Embryonic facial prominence (tissue), 1 donor: ENCODE measurements at regions not wholly inside any gene's neighbourhood (a gene's known extent, or its start where the extent isn't known, plus 50 kb on each side); places are given as distances from the start of the nearest gene placed in this dataset.
"Not testable (repeated sequence)": the region's sequence is repeated elsewhere in the genome, so short reads cannot be mapped to it uniquely, and the experiment has no call there.

Experiments
- DNase-seq: peaks from one replicate; pipeline ENCODE4 v3.0.0-alpha.2; 2016; ENCODE audit errors: extremely low spot score

- no peak for DNase-seq
Observed at GRCh38 chr5:102048940-102049339, 247.1 kb downstream of the SLCO4C1 start.

GRCh38 chr5:102047073-102047472 is 249.0 kb downstream of the SLCO4C1 start:
- not testable (repeated sequence) for DNase-seq

DNA sequence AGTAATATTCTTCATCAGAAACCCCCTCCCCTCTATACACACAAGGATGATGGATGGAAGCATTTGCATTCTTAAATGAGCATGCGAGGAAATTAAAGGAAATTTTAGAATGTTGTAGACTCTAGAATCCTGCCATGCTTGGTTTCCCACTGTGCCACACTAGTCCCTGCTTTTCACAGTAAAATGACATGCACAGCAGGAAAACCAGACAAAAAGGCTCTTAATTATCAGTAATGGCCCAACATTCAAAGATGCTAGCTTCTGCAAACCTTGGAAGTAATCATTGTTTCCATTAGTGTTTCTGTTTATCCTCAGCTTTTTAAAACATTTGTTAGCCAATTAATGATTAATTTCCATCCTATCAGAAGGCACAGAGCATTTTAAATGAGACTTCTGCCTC is 255.8 kb downstream of the SLCO4C1 start:
- DNase-seq: no peak

DNA sequence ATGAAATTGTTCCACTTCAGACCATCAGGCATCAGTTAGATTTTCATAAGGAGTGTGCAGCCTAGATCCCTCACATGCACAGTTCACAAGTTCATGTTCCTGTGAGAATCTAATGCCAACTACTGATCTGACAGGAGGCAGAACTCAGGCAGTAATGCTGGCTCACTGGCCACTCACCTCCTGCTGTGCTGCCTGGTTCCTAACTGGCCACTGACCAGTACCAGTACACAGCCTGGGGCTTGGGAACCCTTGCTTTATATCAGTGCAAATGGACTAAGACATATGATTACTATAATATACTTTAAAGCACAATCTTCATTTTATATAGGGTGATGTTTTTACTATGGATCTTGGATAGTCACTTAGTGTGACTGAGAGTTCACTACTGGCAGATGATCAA is 259.2 kb downstream of the SLCO4C1 start:
- no peak for DNase-seq

DNA sequence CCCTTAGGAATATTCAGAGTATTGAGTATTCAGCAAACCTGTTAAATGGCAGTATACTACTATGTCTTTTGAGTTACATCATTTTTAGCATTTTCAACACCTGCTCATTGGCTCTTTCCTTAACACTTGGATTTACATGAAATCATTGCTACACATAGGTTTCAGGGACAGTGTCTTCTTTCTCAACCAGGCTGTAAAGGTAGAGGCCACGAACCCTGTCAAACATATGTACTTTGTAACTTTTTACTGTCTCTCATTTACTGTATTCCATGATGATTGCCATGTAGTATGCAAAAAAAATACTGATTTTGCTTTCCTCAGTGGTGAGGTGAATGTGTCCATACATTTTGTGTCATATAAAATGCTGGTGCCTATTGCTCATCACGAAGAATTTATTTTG is 264.4 kb downstream of the SLCO4C1 start:
- no peak for DNase-seq

GRCh38 chr5:102018690-102019089 is 277.4 kb downstream of the SLCO4C1 start:
- no peak for DNase-seq

DNA sequence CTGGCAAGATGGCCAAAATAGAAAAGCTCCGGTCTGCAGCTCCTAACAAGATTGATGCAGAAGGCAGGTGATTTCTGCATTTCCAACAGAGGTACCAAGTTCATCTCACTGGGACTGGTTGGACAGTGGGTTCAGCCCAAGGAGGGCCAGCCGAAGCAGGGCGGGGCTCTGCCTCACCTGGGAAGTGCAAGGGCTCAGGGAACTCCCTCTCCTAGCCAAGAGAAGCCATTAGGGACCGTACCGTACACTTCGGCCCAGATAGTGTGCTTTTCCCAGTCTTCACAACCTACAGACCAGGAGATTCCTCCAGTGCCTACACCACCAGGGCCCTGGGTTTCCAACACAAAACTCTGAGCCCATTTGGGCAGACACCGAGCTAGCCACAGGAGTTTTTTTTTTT is 277.8 kb downstream of the SLCO4C1 start:
- no peak for DNase-seq

DNA sequence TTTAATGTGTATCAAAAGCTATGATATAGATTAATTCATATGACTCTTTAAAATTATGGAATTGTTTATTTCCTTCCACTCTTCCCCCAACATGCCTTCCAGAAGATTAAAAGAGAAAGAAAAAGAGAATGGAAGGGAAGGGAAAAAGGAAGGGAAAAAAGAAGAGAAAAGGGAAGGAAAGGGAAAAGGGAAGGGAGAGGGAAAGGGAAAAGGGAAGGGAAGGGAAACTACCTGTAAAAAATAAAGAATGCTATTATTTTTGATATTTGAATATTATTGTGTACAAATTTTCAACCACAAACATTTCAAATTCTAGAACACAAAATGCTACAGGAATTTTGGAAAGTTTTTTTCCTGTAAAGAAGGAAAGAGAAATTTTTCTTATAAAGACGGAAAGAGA is 281.7 kb downstream of the SLCO4C1 start:
- DNase-seq: no peak

DNA sequence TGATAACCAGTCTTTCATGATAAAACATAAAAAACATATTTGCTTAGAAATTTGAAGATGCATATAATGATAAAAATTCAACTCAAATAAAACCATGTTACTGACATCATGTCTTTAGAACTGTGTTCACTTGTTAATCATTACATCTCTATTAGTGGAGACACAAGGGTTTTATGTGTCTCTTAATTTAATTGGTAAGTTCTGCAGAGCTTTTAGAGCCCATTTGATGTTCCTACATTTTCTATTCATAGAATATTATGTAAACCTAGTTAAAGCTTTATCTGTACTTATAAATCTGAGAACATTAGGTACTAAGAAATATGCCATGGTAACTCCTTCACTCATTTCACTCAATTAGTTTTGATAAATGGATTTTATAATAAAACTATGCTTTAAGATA is 285.4 kb downstream of the SLCO4C1 start:
- DNase-seq: no peak

DNA sequence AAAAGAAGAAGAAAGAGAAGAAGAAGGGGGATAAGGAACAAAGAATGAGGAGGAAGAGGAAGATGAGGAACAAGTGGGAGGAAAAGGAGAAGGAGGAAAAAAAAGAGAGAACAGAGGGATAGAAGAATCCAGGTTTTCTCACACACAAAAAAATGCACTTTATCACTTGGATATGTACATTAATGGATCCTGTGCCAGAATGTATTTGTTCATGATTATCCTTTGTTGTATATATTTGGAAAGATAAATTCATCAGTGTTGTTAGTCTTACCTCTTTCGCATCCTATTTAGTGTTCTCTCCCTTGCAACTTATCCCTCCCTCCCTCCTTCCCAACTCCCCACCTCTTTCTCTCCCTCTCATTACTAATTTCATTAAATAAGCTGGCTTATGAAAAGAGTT is 298.8 kb downstream of the SLCO4C1 start:
- no peak for DNase-seq

DNA sequence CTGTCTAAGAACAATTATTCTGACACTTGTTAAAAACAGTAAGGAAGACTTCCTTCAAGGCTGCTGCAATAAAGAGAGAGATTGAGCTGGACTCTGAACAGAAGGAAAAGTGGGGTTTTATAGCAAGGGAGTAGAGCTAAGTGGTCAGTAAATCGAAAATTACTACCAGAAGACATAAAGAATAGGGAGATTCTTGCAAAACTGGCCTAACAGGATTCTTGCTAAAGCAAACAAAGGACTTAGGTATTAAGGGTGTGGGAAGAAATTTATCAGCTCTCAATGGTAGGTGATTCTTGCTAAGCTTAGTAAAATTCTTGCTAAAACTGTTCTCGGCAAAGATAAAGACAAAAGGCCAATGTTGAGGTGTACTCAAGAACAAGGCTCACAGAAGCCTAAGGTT is 300.5 kb downstream of the SLCO4C1 start:
- DNase-seq: no peak

GRCh38 chr5:101991486-101991885 is 304.6 kb downstream of the SLCO4C1 start:
- DNase-seq: no peak

DNA sequence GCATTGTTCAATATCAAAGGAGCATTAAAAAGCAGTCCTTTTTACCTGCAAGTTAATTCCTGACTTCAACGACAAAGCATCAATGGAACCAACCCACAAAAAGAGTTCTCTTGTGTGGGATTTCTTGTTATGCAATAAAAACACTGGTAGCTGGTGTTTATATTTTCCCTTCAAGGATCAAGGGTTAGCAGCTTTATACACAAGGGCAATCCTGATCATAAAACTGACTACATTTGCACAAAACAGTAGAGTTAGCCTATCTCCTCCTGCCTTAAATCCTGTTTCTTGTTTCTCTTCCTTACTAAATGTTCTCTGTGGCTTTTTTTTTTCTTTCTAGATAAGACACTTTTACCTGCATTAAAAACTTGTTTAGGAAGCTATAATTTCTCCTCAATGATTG is 306.4 kb downstream of the SLCO4C1 start:
- no peak for DNase-seq

DNA sequence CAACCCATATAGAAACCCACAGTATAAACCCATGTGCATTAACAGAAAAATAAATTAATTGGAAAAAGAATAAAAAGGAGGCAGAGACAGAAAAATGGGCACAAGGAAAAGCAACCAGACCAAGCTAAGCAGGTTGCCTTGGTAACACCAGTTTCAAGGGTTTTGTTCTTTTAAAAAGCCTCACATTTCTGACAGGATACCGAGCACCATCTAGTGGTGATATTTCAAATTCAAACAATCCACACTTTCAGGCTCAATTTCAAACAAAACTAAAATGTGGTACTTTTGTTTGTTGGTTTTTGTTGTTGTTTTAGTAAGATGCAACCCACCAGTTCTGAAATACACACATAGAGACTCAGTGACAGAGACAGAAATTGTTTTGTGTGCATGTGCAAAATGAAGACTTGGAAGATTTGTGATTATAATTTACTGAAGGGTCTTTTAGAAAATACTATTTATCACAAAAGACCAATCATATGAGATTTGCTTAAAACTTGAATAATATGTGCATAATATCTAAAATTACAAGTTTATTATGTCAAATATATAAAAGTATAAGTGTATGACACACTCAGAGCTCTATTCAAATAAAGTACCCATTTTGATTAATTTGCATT is 318.2 kb downstream of the SLCO4C1 start:
- peak; percentile 68 for DNase-seq

GRCh38 chr5:101976933-101977332 is 319.2 kb downstream of the SLCO4C1 start:
- no peak for DNase-seq

GRCh38 chr5:101969742-101970141 is 326.3 kb downstream of the SLCO4C1 start:
- no peak for DNase-seq

DNA sequence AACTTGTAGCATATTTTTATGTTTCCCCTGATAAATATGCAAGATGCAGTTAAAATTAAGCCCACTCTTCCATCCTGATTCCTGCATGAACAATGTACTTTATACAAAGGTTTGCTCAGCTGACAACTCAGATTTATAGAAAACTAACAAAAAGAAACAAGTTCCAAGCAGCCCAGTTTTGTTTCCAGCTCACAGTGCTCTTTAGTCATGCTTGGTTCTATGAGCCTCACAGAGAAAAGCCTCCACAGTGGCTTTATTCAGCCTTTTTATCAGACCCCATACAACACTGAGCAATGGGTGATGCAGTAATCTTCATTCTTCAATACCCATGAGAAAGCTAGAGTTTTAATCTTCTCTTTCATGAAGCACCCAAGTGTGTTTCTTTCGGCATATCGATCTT is 329.6 kb downstream of the SLCO4C1 start:
- no peak for DNase-seq

GRCh38 chr5:101955891-101956290 is 340.2 kb downstream of the SLCO4C1 start:
- no peak for DNase-seq

DNA sequence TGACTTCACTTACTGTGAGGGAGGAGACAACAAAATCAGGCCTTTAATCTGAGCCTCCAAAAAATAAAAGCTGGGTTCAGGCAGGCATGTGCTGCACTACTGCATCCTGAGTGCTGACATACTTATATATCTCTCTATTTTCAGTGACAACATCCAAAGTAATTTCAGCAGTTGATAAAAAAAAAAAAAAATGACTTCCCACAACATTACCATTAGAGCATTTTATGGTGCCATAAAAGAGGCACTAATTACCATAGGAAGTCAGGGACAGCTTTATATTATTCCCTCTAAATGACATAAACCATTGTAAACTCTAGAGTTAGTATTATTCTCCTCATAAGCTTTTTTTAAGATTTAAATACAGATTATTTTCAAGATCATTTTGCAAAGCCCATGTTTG is 346.1 kb downstream of the SLCO4C1 start:
- DNase-seq: no peak

DNA sequence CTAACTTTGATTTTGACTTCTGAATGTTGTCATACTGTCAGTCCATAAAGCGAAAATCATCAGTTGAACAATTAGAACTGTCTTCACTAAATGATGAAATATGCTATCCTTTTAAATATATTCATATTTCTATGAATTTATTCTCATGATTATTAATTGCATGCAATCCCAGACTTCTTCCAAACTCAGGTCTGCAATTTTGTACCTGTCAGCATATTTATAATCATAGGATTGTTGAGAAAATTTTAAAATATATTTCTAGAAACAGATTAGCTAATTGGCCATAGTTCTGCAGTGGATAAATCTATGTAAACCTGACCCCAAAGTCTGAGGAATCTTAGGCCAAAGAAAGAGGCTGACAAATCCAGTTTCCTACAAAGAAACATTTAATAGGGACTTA is 347.5 kb downstream of the SLCO4C1 start:
- DNase-seq: no peak

DNA sequence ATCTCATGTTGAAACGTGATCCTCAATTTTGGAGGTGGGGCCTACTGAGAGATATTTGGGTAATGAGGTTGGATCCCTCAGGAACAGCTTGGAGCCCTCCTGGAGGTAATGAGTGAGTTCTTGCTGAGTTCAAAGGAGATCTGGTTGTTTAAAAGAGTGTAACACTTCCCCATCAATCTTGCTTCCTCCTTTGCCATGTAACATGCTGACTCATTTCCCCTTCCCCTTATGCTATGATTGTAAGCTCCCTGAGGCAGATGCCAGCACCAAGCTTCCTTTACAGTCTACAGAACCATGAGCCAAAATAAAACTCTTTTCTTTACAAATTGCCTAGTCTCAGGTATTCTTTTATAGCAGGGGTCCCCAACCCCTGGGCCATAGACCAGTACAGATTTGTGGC is 352.3 kb downstream of the SLCO4C1 start:
- no peak for DNase-seq

DNA sequence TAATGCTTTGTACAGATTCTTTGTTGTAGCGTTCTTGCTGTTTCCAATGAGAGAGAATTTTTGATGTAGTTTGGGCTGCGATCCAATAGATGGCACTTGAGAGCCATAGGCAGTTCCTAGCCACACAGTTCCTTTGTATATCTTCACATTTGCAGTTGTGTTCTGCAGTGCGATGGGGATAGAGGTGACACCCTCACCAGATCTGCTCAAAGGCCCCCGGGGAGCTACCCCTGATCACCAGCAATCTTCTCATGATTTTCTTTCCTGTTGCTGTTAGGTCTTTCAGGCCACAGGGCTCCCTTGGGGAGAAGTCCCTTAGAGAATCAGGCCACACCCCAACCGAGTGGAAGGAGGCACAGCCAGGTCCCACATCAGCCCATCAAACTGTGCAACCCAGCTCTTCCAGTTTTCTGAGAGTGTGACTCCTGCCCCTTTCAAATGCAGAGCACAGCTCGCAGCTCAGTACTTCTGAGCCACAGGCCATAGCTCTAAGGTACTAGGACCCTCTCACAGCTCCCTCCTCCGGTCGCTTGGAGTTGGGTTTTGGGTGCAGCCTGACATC is 353.7 kb downstream of the SLCO4C1 start:
- DNase-seq: peak; percentile 37

GRCh38 chr5:101937041-101937440 is 359.0 kb downstream of the SLCO4C1 start:
- DNase-seq: no peak

DNA sequence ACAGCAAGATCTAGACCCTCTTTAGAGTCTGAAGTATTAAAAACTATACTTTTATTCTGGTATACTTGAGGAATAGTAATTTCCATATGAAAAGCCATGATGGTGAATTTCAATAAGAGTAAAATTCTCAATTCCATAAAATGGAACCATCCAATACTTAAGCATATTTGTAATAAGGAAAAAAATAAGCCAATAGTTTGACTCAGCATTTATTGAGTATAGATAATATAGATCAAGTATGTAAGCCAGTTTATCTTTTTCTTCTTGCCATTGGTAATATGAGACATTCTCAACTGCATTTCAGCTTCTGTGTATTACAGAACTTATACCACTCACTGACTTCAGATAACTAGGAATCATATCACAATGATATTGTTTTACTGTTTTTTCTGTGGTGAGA is 361.0 kb downstream of the SLCO4C1 start:
- no peak for DNase-seq
